ENCODE measurements at regions not wholly inside any gene's neighbourhood (a gene's known extent, or its start where the extent isn't known, plus 50 kb on each side); places are given as distances from the start of the nearest gene placed in this dataset.

DNA sequence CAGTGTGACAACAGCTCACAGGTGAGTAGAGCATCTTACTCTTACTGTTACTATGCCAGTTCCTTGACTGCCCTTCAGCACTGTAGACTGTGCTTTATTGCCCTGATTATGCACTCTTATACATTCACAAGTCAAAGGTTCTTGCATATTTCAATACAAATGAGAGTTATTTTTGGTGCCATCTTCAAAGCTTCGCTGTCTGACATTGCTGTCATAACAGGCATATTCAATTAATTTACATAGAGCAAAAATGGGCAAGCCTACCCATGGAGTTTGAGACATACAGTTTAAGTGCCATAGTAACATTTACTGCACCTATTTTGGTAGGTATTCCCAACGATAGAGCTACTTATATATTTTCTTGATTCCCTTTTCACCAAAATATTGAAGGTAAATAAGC is 107.5 kb upstream of the CNTN1 start:
- TF ChIP-seq POLR2AphosphoS5 (IDR thresholded peaks at IDR 0.05; ENCODE audit: low read depth), result no peak
- no peak for TF ChIP-seq CTCF (IDR thresholded peaks at IDR 0.05; ENCODE audit: insufficient read depth, low read length)

All from HL-60 (cell line).